ENCODE measurements at regions not wholly inside any gene's neighbourhood (a gene's known extent, or its start where the extent isn't known, plus 50 kb on each side); places are given as distances from the start of the nearest gene placed in this dataset.

GRCh38 chr13:112202266-112202665 is 135.3 kb downstream of the SOX1 start:
- TF ChIP-seq CTCF (IDR thresholded peaks at IDR 0.05; ENCODE audit: control extremely low read depth, extremely low read depth): no peak
- Histone ChIP-seq H3K9ac (ENCODE audit: insufficient read depth in 1 of 2, low read length in 2 of 2) (no peak overlapping the region), H3K4me3 (no peak overlapping the region), H3K27ac (ENCODE audit: low read depth in 1 of 2, low read length in 1 of 2) (no peak overlapping the region), H3K4me1 (ENCODE audit: control insufficient read depth in 5 of 5, insufficient read depth in 5 of 5, low read length in 5 of 5) (peaks cover 0 to 3% (median 0%) of the 10 kb centered on the region in 5 donors), H3K9me3 (ENCODE audit: control insufficient read depth in 4 of 4, insufficient read depth in 3 of 4, low read length in 3 of 4) (peaks cover 0 to 5% (median 0%) of the 10 kb centered on the region in 4 donors), H3K27me3 (ENCODE audit: control insufficient read depth in 3 of 3, insufficient read depth in 3 of 3, low read length in 2 of 3) (peaks cover 5 to 54% (median 39%) of the 10 kb centered on the region in 3 donors), H3K36me3 (ENCODE audit: control insufficient read depth in 4 of 4, insufficient read depth in 4 of 4, low read length in 4 of 4) (no peaks in the 10 kb centered on the region)
- WGBS, 2 donors: 91 to 95% methylated on average over 19 of the region's 19 CpGs
- ATAC-seq (ENCODE audit: insufficient read depth, low FRiP score) (no peak), DNase-seq (no peak)

GRCh38 chr13:112202966-112203365 is 136.0 kb downstream of the SOX1 start:
- Histone ChIP-seq H3K27ac (ENCODE audit: low read depth in 1 of 2, low read length in 1 of 2) (no peak overlapping the region), H3K9me3 (ENCODE audit: control insufficient read depth in 4 of 4, insufficient read depth in 3 of 4, low read length in 3 of 4) (peaks cover 0 to 7% (median 0%) of the 10 kb centered on the region in 4 donors), H3K9ac (ENCODE audit: insufficient read depth in 1 of 2, low read length in 2 of 2) (no peak overlapping the region), H3K4me3 (no peak overlapping the region), H3K27me3 (ENCODE audit: control insufficient read depth in 3 of 3, insufficient read depth in 3 of 3, low read length in 2 of 3) (peaks cover 5 to 59% (median 46%) of the 10 kb centered on the region in 3 donors), H3K4me1 (ENCODE audit: control insufficient read depth in 5 of 5, insufficient read depth in 5 of 5, low read length in 5 of 5) (peaks cover 0 to 3% (median 0%) of the 10 kb centered on the region in 5 donors), H3K36me3 (ENCODE audit: control insufficient read depth in 4 of 4, insufficient read depth in 4 of 4, low read length in 4 of 4) (no peaks in the 10 kb centered on the region)
- DNase-seq (no peak), ATAC-seq (ENCODE audit: insufficient read depth, low FRiP score) (no peak)
- TF ChIP-seq CTCF (IDR thresholded peaks at IDR 0.05; ENCODE audit: control extremely low read depth, extremely low read depth): no peak
- 73 to 75% methylated on average over 10 of the region's 10 CpGs for WGBS, 2 donors

- DNase-seq: no peak
- 87% methylated on average over 6 of the region's 6 CpGs for WGBS, 2 donors
- no peak for ATAC-seq (ENCODE audit: insufficient read depth, low FRiP score)
- Histone ChIP-seq H3K4me1 (ENCODE audit: control insufficient read depth in 5 of 5, insufficient read depth in 5 of 5, low read length in 5 of 5) (peaks cover 0 to 3% (median 0%) of the 10 kb centered on the region in 5 donors), H3K4me3 (no peak overlapping the region), H3K9me3 (ENCODE audit: control insufficient read depth in 4 of 4, insufficient read depth in 3 of 4, low read length in 3 of 4) (peaks cover 0 to 6% (median 0%) of the 10 kb centered on the region in 4 donors), H3K9ac (ENCODE audit: insufficient read depth in 1 of 2, low read length in 2 of 2) (no peak overlapping the region), H3K27me3 (ENCODE audit: control insufficient read depth in 3 of 3, insufficient read depth in 3 of 3, low read length in 2 of 3) (peaks cover 5 to 61% (median 46%) of the 10 kb centered on the region in 3 donors), H3K27ac (ENCODE audit: low read depth in 1 of 2, low read length in 1 of 2) (no peak overlapping the region), H3K36me3 (ENCODE audit: control insufficient read depth in 4 of 4, insufficient read depth in 4 of 4, low read length in 4 of 4) (no peaks in the 10 kb centered on the region)
- no peak for TF ChIP-seq CTCF (IDR thresholded peaks at IDR 0.05; ENCODE audit: control extremely low read depth, extremely low read depth)
Observed at GRCh38 chr13:112203614-112204013, 136.7 kb downstream of the SOX1 start.

All from lung (tissue), 11 donors.